NCI-H2107 treated with DMSO at 0.1 percent for 48 hours (cell line): ENCODE measurements at regions not wholly inside any gene's neighbourhood (a gene's known extent, or its start where the extent isn't known, plus 50 kb on each side); places are given as distances from the start of the nearest gene placed in this dataset.

ENCODE experiments used
- DNase-seq: peaks from one replicate; lab custom pipeline; 2025; ENCODE audit not compliant: unreplicated experiment; lab: John Stamatoyannopoulos, UW

- no peak for DNase-seq
These were observed 54.3 kb upstream of the PKDCC start for GRCh38 chr2:41993435-41993925.

DNA sequence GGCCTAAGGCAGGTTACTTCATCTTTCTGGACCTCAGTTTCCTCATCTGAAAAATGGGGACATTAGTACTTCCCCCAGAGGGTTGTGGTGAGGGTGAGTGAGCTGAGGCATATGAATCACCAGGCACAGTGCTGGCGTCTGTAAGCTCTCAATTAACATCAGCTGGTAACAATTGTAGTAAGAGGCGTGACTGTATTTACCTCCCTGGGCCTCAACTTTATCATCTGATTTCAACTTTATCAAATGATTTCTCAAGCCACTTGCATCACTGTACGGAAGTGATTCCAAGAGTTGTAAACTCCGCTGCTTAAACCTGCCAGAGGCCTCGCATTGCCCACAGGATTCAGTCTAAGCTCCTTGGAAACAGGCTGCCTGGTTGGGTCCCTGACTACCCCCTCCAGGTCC lies 53.6 kb upstream of the PKDCC start:
- no peak for DNase-seq

- no peak for DNase-seq
These were observed 53.2 kb upstream of the PKDCC start for GRCh38 chr2:41994661-41995060.

DNA sequence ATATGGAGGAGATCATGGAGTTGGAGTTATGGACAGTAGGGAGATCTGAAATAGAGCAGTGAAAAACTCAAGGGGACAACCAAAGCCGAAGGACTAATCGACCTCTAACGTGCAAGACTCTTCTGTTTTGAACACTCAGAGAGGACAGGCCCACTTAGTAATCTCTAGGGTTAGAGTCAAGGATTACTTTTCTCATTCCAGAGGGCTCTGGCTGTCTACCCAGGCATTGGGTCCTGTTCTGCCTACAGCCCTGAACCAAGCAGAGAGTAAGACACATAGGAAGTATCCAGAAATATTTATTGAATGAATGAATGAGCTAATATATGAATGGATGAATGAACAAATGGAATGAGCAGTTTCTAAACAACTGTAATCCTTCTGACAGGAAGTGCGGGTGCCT lies 50.3 kb upstream of the PKDCC start:
- no peak for DNase-seq
